ENCODE measurements at regions not wholly inside any gene's neighbourhood (a gene's known extent, or its start where the extent isn't known, plus 50 kb on each side); places are given as distances from the start of the nearest gene placed in this dataset.

GRCh38 chr12:46523446-46523845 lies 150.9 kb upstream of the SLC38A2 start:
- H3K27me3 ChIP-seq (replicated peaks; ENCODE audit: control insufficient read depth, insufficient read depth, low read length), result no peaks in the 10 kb centered on the region
- no peak for DNase-seq (ENCODE audit: extremely low read depth, insufficient read length)
- no peak for TF ChIP-seq CTCF (IDR thresholded peaks at IDR 0.05; ENCODE audit: insufficient read depth, low read length, poor library complexity, severe bottlenecking)
- H3K36me3 ChIP-seq (ENCODE audit: control insufficient read depth, insufficient read depth, low read length), result no peaks in the 10 kb centered on the region
- no peak overlapping the region for H3K4me3 ChIP-seq (replicated peaks; ENCODE audit: low read depth, low read length)

GRCh38 chr12:46522071-46522470 lies 149.5 kb upstream of the SLC38A2 start:
- H3K27me3 ChIP-seq (replicated peaks; ENCODE audit: control insufficient read depth, insufficient read depth, low read length), result no peaks in the 10 kb centered on the region
- no peak for TF ChIP-seq CTCF (IDR thresholded peaks at IDR 0.05; ENCODE audit: insufficient read depth, low read length, poor library complexity, severe bottlenecking)

GRCh38 chr12:46521145-46521544 lies 148.6 kb upstream of the SLC38A2 start:
- no peak for TF ChIP-seq CTCF (IDR thresholded peaks at IDR 0.05; ENCODE audit: insufficient read depth, low read length, poor library complexity, severe bottlenecking)
- Histone ChIP-seq H3K36me3 (ENCODE audit: control insufficient read depth, insufficient read depth, low read length) (no peaks in the 10 kb centered on the region), H3K4me3 (replicated peaks; ENCODE audit: low read depth, low read length) (no peak overlapping the region), H3K27me3 (replicated peaks; ENCODE audit: control insufficient read depth, insufficient read depth, low read length) (no peaks in the 10 kb centered on the region)
- DNase-seq (ENCODE audit: extremely low read depth, insufficient read length), result no peak

More at GRCh38 chr12:46522071-46522470, 149.5 kb upstream of the SLC38A2 start:
- no peaks in the 10 kb centered on the region for H3K36me3 ChIP-seq (ENCODE audit: control insufficient read depth, insufficient read depth, low read length)
- no peak overlapping the region for H3K4me3 ChIP-seq (replicated peaks; ENCODE audit: low read depth, low read length)
- DNase-seq (ENCODE audit: extremely low read depth, insufficient read length), result no peak

- TF ChIP-seq CTCF (IDR thresholded peaks at IDR 0.05; ENCODE audit: insufficient read depth, low read length, poor library complexity, severe bottlenecking), result no peak
- Histone ChIP-seq H3K27me3 (replicated peaks; ENCODE audit: control insufficient read depth, insufficient read depth, low read length) (no peaks in the 10 kb centered on the region), H3K36me3 (ENCODE audit: control insufficient read depth, insufficient read depth, low read length) (no peaks in the 10 kb centered on the region), H3K4me3 (replicated peaks; ENCODE audit: low read depth, low read length) (no peak overlapping the region)
- no peak for DNase-seq (ENCODE audit: extremely low read depth, insufficient read length)
Measured at GRCh38 chr12:46519407-46519806, 146.8 kb upstream of the SLC38A2 start.

GRCh38 chr12:46518729-46519128 lies 146.2 kb upstream of the SLC38A2 start:
- H3K4me3 ChIP-seq (replicated peaks; ENCODE audit: low read depth, low read length), result no peak overlapping the region
- no peak for TF ChIP-seq CTCF (IDR thresholded peaks at IDR 0.05; ENCODE audit: insufficient read depth, low read length, poor library complexity, severe bottlenecking)

GRCh38 chr12:46518169-46518568 lies 145.6 kb upstream of the SLC38A2 start:
- H3K4me3 ChIP-seq (replicated peaks; ENCODE audit: low read depth, low read length), result no peak overlapping the region
- DNase-seq (ENCODE audit: extremely low read depth, insufficient read length), result no peak
- TF ChIP-seq CTCF (IDR thresholded peaks at IDR 0.05; ENCODE audit: insufficient read depth, low read length, poor library complexity, severe bottlenecking), result no peak
- H3K36me3 ChIP-seq (ENCODE audit: control insufficient read depth, insufficient read depth, low read length), result no peaks in the 10 kb centered on the region
- no peaks in the 10 kb centered on the region for H3K27me3 ChIP-seq (replicated peaks; ENCODE audit: control insufficient read depth, insufficient read depth, low read length)

More at GRCh38 chr12:46518729-46519128, 146.2 kb upstream of the SLC38A2 start:
- DNase-seq (ENCODE audit: extremely low read depth, insufficient read length), result no peak
- Histone ChIP-seq H3K36me3 (ENCODE audit: control insufficient read depth, insufficient read depth, low read length) (no peaks in the 10 kb centered on the region), H3K27me3 (replicated peaks; ENCODE audit: control insufficient read depth, insufficient read depth, low read length) (no peaks in the 10 kb centered on the region)
